22Rv1 (cell line): ENCODE measurements at regions not wholly inside any gene's neighbourhood (a gene's known extent, or its start where the extent isn't known, plus 50 kb on each side); places are given as distances from the start of the nearest gene placed in this dataset.

Experiments
- CTCF ChIP-seq: fragments of 450-650 bp; IDR thresholded peaks from 2 replicates; pipeline ENCODE4 v1.5.1; 2017; ENCODE audit warnings: mild to moderate bottlenecking
- ZFX ChIP-seq: fragments of 450-650 bp; IDR thresholded peaks from 2 replicates; pipeline ENCODE4 v1.6.1; 2017; ENCODE audit warnings: antibody characterized with exemption, borderline replicate concordance

DNA sequence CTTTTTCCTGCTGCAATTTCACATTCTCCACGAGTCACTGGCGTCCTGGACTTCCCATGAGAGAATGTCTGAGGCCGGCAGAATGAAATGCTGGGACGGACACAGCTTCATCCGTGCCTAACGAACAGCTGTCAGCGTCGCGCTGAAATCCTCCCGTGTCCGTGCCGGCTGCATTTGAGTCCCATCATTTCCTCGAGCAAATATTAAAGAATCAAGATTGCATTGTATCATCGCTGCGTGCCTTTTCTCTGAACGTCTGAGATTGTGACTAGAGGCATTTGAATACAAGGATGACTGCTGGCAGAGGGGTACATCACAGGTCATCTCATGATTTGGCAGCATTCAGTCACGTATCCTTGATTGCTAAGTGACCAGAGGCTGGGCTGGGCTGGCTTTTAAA is 279.9 kb downstream of the ASMT start:
- TF ChIP-seq CTCF: no peak
- TF ChIP-seq ZFX: no peak
